Smooth muscle cell (in vitro differentiated cells): ENCODE measurements at regions not wholly inside any gene's neighbourhood (a gene's known extent, or its start where the extent isn't known, plus 50 kb on each side); places are given as distances from the start of the nearest gene placed in this dataset.

Experiments
- DNase-seq: peaks from one replicate; lab custom pipeline; 2025; ENCODE audit not compliant: unreplicated experiment; lab: John Stamatoyannopoulos, UW
- H2AFZ ChIP-seq: fragments of 200-600 bp; sonication (generic); 2 replicates; pipeline ENCODE4 v1.6.0; 2016; ENCODE audit warnings: antibody characterized with exemption, low read depth, mild to moderate bottlenecking
- H3F3A ChIP-seq: fragments of 200-600 bp; sonication (generic); 2 replicates; pipeline ENCODE4 v1.6.0; 2017; ENCODE audit warnings: antibody characterized with exemption, low read depth
- H3K27ac ChIP-seq: fragments of 200-600 bp; sonication (generic); 2 replicates; pipeline ENCODE4 v1.5.1; 2016; ENCODE audit warnings: low read depth, mild to moderate bottlenecking
- H3K27me3 ChIP-seq: fragments of 200-600 bp; sonication (generic); 2 replicates; pipeline ENCODE4 v1.6.1; 2016; ENCODE audit warnings: low read depth, mild to moderate bottlenecking
- H3K36me3 ChIP-seq: fragments of 200-600 bp; sonication (generic); 2 replicates; pipeline ENCODE4 v1.5.1; 2016; ENCODE audit warnings: low read depth
- H3K4me1 ChIP-seq: fragments of 200-600 bp; sonication (generic); 2 replicates; pipeline ENCODE4 v1.5.1; 2016; ENCODE audit warnings: low read depth
- H3K4me2 ChIP-seq: fragments of 200-600 bp; sonication (generic); 2 replicates; pipeline ENCODE4 v1.6.0; 2016; ENCODE audit warnings: mild to moderate bottlenecking
- H3K4me3 ChIP-seq: fragments of 200-600 bp; sonication (generic); 2 replicates; pipeline ENCODE4 v1.5.1; 2016; ENCODE audit warnings: mild to moderate bottlenecking
- H3K79me2 ChIP-seq: fragments of 200-600 bp; sonication (generic); 2 replicates; pipeline ENCODE4 v1.6.0; 2016; ENCODE audit warnings: low read depth, mild to moderate bottlenecking
- H3K9ac ChIP-seq: fragments of 200-600 bp; sonication (generic); 2 replicates; pipeline ENCODE4 v1.6.0; 2016; ENCODE audit warnings: low read depth
- H3K9me3 ChIP-seq: fragments of 200-600 bp; sonication (generic); replicated peaks from 2 replicates; pipeline ENCODE4 v1.5.1; 2016; ENCODE audit warnings: low read depth
- H4K20me1 ChIP-seq: fragments of 200-600 bp; sonication (generic); 2 replicates; pipeline ENCODE4 v1.6.0; 2016; ENCODE audit warnings: low read depth
- CTCF ChIP-seq: fragments of 200-600 bp; sonication (generic); IDR thresholded peaks from 2 replicates; pipeline ENCODE4 v1.5.1; 2017; ENCODE audit warnings: borderline replicate concordance, mild to moderate bottlenecking, antibody characterized with exemption; ENCODE audit not compliant: insufficient read depth, poor library complexity, severe bottlenecking
- WGBS: methylation state at CpG from one replicate; pipeline ENCODE4 v1.1.7; 2016; ENCODE audit warnings: low lambda C conversion rate; 5-methylcytosine and 5-hydroxymethylcytosine counted together

GRCh38 chr10:6364893-6365292 is 162.2 kb downstream of the PFKFB3 start:
- 34% methylated on average over 3 of the region's 3 CpGs for WGBS
- Histone ChIP-seq H3K27me3 (no peaks in the 10 kb centered on the region), H3K4me2 (no peak overlapping the region), H3K9me3 (no peaks in the 10 kb centered on the region), H3K36me3 (no peaks in the 10 kb centered on the region), H4K20me1 (no peaks in the 10 kb centered on the region), H3K79me2 (no peaks in the 10 kb centered on the region), H3K4me1 (peaks cover 7% of the 10 kb centered on the region), H2AFZ (no peak overlapping the region), H3F3A (no peaks in the 10 kb centered on the region), H3K27ac (no peak overlapping the region), H3K9ac (no peak overlapping the region), H3K4me3 (no peak overlapping the region)
- no peak for DNase-seq
- TF ChIP-seq CTCF: no peak

- no peak overlapping the region for H2AFZ ChIP-seq
- no peak overlapping the region for H3K4me2 ChIP-seq
- no peak overlapping the region for H3K27ac ChIP-seq
- no peaks in the 10 kb centered on the region for H3K79me2 ChIP-seq
- no peaks in the 10 kb centered on the region for H4K20me1 ChIP-seq
- H3K9me3 ChIP-seq: no peaks in the 10 kb centered on the region
- H3K4me1 ChIP-seq: peaks cover 7% of the 10 kb centered on the region
- H3F3A ChIP-seq: no peaks in the 10 kb centered on the region
- H3K9ac ChIP-seq: no peak overlapping the region
- H3K4me3 ChIP-seq: no peak overlapping the region
- no peaks in the 10 kb centered on the region for H3K36me3 ChIP-seq
- no peaks in the 10 kb centered on the region for H3K27me3 ChIP-seq
- no peak for TF ChIP-seq CTCF
- 54% methylated on average over 4 of the region's 4 CpGs for WGBS
- no peak for DNase-seq
These were observed 162.7 kb downstream of the PFKFB3 start for GRCh38 chr10:6365384-6365783.
